ENCODE measurements at regions not wholly inside any gene's neighbourhood (a gene's known extent, or its start where the extent isn't known, plus 50 kb on each side); places are given as distances from the start of the nearest gene placed in this dataset.

- Histone ChIP-seq H3K27me3 (no peaks in the 10 kb centered on the region), H3K9me3 (no peaks in the 10 kb centered on the region), H3K4me1 (no peaks in the 10 kb centered on the region), H3K27ac (no peak overlapping the region), H3K4me3 (no peak overlapping the region), H3K36me3 (no peaks in the 10 kb centered on the region)
- ATAC-seq (no peak), DNase-seq (no peak)
- no peak for TF ChIP-seq CTCF (IDR thresholded peaks at IDR 0.05)
- intact Hi-C loops (cut with DNase I) = no loop called here
These were observed 100.0 kb upstream of the NRIP1 start for GRCh38 chr21:15164678-15165303.

GRCh38 chr21:15170614-15171013 lies 105.8 kb upstream of the NRIP1 start:
- intact Hi-C loops (cut with DNase I) = no loop called here
- no peak for ATAC-seq

GRCh38 chr21:15171546-15171945 lies 106.7 kb upstream of the NRIP1 start:
- Histone ChIP-seq H3K9me3 (no peaks in the 10 kb centered on the region), H3K27ac (no peak overlapping the region), H3K27me3 (no peaks in the 10 kb centered on the region), H3K36me3 (no peaks in the 10 kb centered on the region), H3K4me3 (no peak overlapping the region), H3K4me1 (no peaks in the 10 kb centered on the region)
- DNase-seq = no peak
- no peak for ATAC-seq
- TF ChIP-seq CTCF (IDR thresholded peaks at IDR 0.05) = no peak
- intact Hi-C loops (cut with DNase I) = no loop called here

More at GRCh38 chr21:15170614-15171013, 105.8 kb upstream of the NRIP1 start:
- H3K4me1 ChIP-seq = no peaks in the 10 kb centered on the region
- H3K9me3 ChIP-seq = no peaks in the 10 kb centered on the region
- no peak for DNase-seq
- H3K36me3 ChIP-seq = no peaks in the 10 kb centered on the region
- no peak overlapping the region for H3K4me3 ChIP-seq
- no peaks in the 10 kb centered on the region for H3K27me3 ChIP-seq
- H3K27ac ChIP-seq = no peak overlapping the region
- TF ChIP-seq CTCF (IDR thresholded peaks at IDR 0.05) = no peak

GRCh38 chr21:15172963-15173362 lies 108.2 kb upstream of the NRIP1 start:
- Histone ChIP-seq H3K9me3 (no peaks in the 10 kb centered on the region), H3K27ac (no peak overlapping the region), H3K27me3 (no peaks in the 10 kb centered on the region), H3K4me1 (no peaks in the 10 kb centered on the region), H3K4me3 (no peak overlapping the region), H3K36me3 (no peaks in the 10 kb centered on the region)
- TF ChIP-seq CTCF (IDR thresholded peaks at IDR 0.05) = no peak
- intact Hi-C loops (cut with DNase I) = no loop called here
- no peak for DNase-seq
- no peak for ATAC-seq

- no peak for TF ChIP-seq CTCF (IDR thresholded peaks at IDR 0.05)
- no peak for DNase-seq
- no peak for ATAC-seq
These were observed 110.1 kb upstream of the NRIP1 start for GRCh38 chr21:15174923-15175322.

GRCh38 chr21:15182731-15183130 lies 117.9 kb upstream of the NRIP1 start:
- intact Hi-C loops (cut with DNase I) = no loop called here
- no peak overlapping the region for H3K27ac ChIP-seq
- no peaks in the 10 kb centered on the region for H3K36me3 ChIP-seq
- no peaks in the 10 kb centered on the region for H3K27me3 ChIP-seq
- H3K4me1 ChIP-seq = no peaks in the 10 kb centered on the region
- H3K9me3 ChIP-seq = no peaks in the 10 kb centered on the region
- no peak overlapping the region for H3K4me3 ChIP-seq
- DNase-seq (no peak), ATAC-seq (no peak)
- TF ChIP-seq CTCF (IDR thresholded peaks at IDR 0.05) = no peak

More at GRCh38 chr21:15174923-15175322, 110.1 kb upstream of the NRIP1 start:
- Histone ChIP-seq H3K4me3 (no peak overlapping the region), H3K27ac (no peak overlapping the region), H3K27me3 (no peaks in the 10 kb centered on the region), H3K9me3 (no peaks in the 10 kb centered on the region), H3K4me1 (no peaks in the 10 kb centered on the region), H3K36me3 (no peaks in the 10 kb centered on the region)
- intact Hi-C loops (cut with DNase I) = no loop called here
